ENCODE measurements at regions not wholly inside any gene's neighbourhood (a gene's known extent, or its start where the extent isn't known, plus 50 kb on each side); places are given as distances from the start of the nearest gene placed in this dataset.

DNA sequence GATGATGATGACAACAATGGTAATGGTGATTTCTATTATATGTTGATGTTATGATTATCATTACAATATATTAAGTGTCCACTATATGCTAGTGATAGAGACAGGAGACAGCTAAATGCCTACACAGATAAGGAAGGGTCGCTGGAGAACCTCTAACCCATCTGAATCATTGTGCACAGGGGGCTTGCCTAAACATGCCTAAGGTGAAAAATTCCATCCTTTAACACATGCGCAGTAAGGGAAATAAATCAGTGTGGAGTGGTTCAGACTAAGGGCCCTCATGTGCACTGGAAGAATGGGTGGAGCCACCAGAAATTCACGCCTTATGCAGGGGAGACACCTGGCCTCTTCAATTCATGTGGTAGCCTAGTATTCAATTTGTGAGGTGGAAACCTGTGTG is 120.4 kb downstream of the TPBG start:
- H3K27me3 ChIP-seq (ENCODE audit: control insufficient read depth, insufficient read depth, low read length), result no peaks in the 10 kb centered on the region
- H3K36me3 ChIP-seq (ENCODE audit: control insufficient read depth, insufficient read depth, low read length), result no peaks in the 10 kb centered on the region
- DNase-seq (ENCODE audit: low read depth) (peak; percentile 67), FAIRE-seq (no peak)
- H3K4me3 ChIP-seq (ENCODE audit: low read depth, low read length), result no peak overlapping the region
- TF ChIP-seq, protein P1, sequence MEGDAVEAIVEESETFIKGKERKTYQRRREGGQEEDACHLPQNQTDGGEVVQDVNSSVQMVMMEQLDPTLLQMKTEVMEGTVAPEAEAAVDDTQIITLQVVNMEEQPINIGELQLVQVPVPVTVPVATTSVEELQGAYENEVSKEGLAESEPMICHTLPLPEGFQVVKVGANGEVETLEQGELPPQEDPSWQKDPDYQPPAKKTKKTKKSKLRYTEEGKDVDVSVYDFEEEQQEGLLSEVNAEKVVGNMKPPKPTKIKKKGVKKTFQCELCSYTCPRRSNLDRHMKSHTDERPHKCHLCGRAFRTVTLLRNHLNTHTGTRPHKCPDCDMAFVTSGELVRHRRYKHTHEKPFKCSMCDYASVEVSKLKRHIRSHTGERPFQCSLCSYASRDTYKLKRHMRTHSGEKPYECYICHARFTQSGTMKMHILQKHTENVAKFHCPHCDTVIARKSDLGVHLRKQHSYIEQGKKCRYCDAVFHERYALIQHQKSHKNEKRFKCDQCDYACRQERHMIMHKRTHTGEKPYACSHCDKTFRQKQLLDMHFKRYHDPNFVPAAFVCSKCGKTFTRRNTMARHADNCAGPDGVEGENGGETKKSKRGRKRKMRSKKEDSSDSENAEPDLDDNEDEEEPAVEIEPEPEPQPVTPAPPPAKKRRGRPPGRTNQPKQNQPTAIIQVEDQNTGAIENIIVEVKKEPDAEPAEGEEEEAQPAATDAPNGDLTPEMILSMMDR (IDR thresholded peaks at IDR 0.05; ENCODE audit: insufficient read depth, low read length, severe bottlenecking), result no peak

DNA sequence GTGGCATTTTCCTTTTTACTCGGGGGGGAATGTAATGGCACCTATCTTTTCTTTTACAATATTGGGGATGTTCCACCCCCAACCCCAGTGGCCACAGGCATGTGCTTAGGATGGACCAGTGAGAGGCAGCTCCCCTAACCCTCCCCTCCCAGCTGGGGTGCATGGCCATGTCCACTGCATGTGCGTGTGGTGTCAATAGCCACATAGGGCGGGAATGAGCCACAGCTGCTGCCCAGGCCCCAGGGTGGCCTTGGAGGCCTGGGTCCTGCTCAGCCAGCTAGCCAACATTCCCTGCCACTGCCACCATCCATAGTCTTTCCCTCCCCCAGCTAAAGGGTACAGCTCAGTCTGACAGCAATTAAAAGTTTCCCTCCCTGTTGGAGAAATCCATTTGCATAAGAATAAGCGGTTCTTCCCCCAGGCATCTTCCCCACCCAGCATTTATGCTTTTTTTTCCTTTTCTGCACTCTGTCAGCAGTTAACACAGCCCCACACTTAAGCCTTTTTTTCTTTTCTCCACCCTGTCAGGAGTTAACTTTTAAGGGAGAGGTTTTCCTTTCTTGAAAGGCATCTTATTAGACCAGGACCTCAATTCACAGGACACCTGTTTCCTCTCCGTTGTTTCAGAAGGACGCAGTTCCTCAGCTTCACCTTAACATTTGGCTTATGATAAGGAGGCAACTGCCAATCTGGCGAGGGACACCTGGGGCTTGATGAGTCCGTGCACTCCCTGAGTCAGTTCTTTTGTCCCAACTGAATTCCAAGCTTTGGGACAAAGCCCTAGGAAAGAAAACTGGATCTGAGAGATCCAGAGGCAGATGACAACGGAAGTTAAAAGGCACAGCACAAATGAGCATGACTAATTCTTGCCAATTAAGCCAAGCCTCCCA is 121.4 kb downstream of the TPBG start:
- no peaks in the 10 kb centered on the region for H3K27me3 ChIP-seq (ENCODE audit: control insufficient read depth, insufficient read depth, low read length)
- no peak for DNase-seq (ENCODE audit: low read depth)
- TF ChIP-seq, protein P1 (IDR thresholded peaks at IDR 0.05; ENCODE audit: insufficient read depth, low read length, severe bottlenecking), result no peak
- peaks cover 1% of the 10 kb centered on the region for H3K36me3 ChIP-seq (ENCODE audit: control insufficient read depth, insufficient read depth, low read length)
- no peak overlapping the region for H3K4me3 ChIP-seq (ENCODE audit: low read depth, low read length)
- FAIRE-seq, result no peak

DNA sequence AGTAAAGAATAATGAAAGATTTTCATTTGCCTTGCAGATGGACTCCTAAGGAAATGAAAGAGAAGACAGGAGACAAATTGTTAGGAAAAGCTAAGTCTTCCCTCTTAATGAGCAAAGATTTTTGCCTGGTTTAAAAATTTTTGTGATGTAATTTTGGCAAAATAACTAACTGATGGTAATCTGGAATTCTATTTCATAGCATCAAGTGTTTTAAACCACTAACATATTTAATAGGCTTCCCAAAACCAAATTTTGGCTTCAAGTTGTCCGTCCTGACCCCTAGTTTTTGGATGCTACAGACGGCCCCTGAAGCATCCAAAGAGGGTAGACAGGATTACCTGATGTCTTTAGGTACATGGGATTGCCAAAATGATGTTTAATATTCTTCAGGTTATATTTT is 124.3 kb downstream of the TPBG start:
- TF ChIP-seq, protein P1 (IDR thresholded peaks at IDR 0.05; ENCODE audit: insufficient read depth, low read length, severe bottlenecking), result no peak
- FAIRE-seq (no peak), DNase-seq (ENCODE audit: low read depth) (no peak)
- peaks cover 3% of the 10 kb centered on the region for H3K36me3 ChIP-seq (ENCODE audit: control insufficient read depth, insufficient read depth, low read length)
- H3K27me3 ChIP-seq (ENCODE audit: control insufficient read depth, insufficient read depth, low read length), result no peaks in the 10 kb centered on the region
- H3K4me3 ChIP-seq (ENCODE audit: low read depth, low read length), result no peak overlapping the region

DNA sequence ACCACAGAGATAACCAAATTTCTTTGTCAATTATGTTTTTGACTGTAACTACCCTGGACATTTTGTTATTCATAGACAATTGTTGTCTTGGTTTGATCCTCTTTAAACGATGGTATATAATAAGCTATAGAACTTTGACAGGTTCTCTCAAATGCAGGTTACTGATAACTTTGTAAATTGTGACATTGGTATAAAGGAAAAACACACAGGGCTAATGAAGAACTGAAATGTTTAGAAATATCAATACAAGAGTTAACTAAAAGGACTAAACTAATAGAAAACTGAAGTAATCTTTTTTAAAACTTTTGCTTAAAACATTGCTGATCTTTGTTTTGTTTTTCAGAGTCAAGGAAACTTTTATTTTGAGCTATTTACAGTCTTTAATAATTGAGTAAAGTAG is 124.8 kb downstream of the TPBG start:
- Histone ChIP-seq H3K27me3 (ENCODE audit: control insufficient read depth, insufficient read depth, low read length) (no peaks in the 10 kb centered on the region), H3K36me3 (ENCODE audit: control insufficient read depth, insufficient read depth, low read length) (peaks cover 3% of the 10 kb centered on the region), H3K4me3 (ENCODE audit: low read depth, low read length) (no peak overlapping the region)
- TF ChIP-seq, protein P1 (IDR thresholded peaks at IDR 0.05; ENCODE audit: insufficient read depth, low read length, severe bottlenecking), result no peak
- no peak for FAIRE-seq
- DNase-seq (ENCODE audit: low read depth), result no peak

DNA sequence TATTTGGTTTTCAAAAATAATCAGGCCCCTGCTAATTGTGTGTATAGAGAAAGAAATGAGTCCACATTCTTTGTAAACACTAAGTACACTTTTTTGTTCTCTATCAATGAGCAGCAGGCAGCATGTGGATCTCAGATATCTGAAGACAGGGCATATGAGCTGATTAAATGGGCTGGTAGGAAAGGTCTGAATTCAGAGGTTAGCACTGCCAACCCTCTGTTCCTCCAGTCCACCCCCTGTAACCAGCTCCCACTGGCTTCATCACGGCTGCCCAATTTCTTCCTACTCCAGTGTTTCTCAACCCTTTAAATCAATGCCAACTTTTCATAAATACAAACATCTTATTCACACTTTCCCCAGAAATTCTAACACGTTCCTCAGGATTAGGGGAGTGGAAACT is 128.5 kb downstream of the TPBG start:
- TF ChIP-seq, protein P1 (IDR thresholded peaks at IDR 0.05; ENCODE audit: insufficient read depth, low read length, severe bottlenecking), result no peak
- no peak overlapping the region for H3K4me3 ChIP-seq (ENCODE audit: low read depth, low read length)
- DNase-seq (ENCODE audit: low read depth) (no peak), FAIRE-seq (no peak)
- peaks cover 3% of the 10 kb centered on the region for H3K36me3 ChIP-seq (ENCODE audit: control insufficient read depth, insufficient read depth, low read length)
- H3K27me3 ChIP-seq (ENCODE audit: control insufficient read depth, insufficient read depth, low read length), result no peaks in the 10 kb centered on the region
